ENCODE measurements at regions not wholly inside any gene's neighbourhood (a gene's known extent, or its start where the extent isn't known, plus 50 kb on each side); places are given as distances from the start of the nearest gene placed in this dataset.

GRCh38 chr14:62087191-62087590 lies 325.0 kb downstream of the SNAPC1 start:
- no peak for DNase-seq (ENCODE audit: low read depth)

GRCh38 chr14:62093736-62094135 lies 331.5 kb downstream of the SNAPC1 start:
- DNase-seq (ENCODE audit: low read depth) = no peak

GRCh38 chr14:62097072-62097471 lies 334.9 kb downstream of the SNAPC1 start:
- no peak for DNase-seq (ENCODE audit: low read depth)

GRCh38 chr14:62097824-62098223 lies 335.6 kb downstream of the SNAPC1 start:
- DNase-seq (ENCODE audit: low read depth) = no peak

GRCh38 chr14:62098357-62098756 lies 336.1 kb downstream of the SNAPC1 start:
- no peak for DNase-seq (ENCODE audit: low read depth)

DNA sequence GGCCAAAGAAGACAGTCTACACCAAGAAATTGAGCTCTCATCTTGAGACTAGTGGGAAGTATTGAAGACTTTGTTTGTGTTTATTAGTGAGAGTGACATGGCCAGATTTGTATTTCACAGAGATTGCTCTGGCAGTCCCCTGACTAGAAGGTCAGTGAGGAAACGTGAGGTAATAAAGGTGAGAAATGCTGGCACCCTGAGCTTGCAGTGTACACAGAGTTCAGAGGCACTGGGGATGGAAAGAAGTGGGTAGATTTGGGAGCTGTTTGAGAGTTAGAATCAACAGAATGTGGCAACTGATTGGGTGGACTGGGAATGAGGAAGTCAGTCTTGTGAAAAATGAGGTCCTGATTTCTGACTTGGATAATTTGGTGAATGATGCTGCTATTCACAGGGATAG lies 336.9 kb downstream of the SNAPC1 start:
- no peak for DNase-seq (ENCODE audit: low read depth)

DNA sequence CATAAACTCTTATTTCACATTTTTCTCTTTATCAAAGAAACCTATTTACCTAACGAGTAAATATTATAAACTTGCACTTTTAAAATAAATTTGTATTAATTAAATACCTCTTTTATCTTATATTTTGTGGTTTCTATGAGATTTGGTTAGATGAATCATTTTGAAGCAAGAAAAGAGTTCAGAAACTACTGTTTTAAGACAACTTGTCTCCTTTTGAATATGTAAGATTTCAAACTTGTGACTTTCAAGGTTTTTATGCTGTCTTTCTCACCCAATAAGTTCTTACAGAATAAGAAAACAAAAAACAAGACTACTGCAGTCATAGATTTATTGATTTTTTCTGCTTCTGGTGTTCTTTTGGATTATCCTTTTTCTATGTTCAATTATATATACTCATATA lies 339.0 kb downstream of the SNAPC1 start:
- no peak for DNase-seq (ENCODE audit: low read depth)

DNA sequence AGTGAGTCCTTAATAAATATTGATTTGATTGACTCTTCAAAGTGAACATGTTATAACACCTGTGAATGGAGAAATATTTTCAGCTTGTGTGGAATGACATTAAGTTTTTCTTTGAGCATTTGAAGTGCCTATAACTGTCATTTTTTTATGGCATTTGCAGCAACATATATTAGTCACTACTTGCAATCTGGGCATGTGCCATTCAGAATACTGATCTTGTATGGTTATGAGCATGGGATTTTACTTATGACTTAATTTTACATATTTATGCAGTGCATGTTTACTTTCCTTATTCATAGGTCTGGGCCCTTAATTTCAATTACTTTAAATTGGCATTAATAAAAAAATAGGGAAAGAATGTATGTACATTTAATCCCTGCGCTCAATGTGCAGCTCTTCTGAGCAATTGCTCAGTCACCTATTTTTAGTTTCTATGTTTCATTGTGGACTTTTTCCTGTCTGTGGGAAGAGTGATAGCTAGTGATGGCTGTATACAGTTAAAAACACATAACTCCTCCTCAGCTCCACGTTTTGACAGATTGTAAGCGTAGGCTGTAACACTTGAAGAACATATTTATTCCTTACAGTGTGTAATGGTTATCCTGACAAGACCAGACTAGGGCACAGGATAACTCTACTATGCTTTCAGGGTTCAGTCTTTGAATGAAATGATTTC lies 339.6 kb downstream of the SNAPC1 start:
- no peak for DNase-seq (ENCODE audit: low read depth)

GRCh38 chr14:62102349-62102725 lies 340.1 kb downstream of the SNAPC1 start:
- DNase-seq (ENCODE audit: low read depth) = no peak

DNA sequence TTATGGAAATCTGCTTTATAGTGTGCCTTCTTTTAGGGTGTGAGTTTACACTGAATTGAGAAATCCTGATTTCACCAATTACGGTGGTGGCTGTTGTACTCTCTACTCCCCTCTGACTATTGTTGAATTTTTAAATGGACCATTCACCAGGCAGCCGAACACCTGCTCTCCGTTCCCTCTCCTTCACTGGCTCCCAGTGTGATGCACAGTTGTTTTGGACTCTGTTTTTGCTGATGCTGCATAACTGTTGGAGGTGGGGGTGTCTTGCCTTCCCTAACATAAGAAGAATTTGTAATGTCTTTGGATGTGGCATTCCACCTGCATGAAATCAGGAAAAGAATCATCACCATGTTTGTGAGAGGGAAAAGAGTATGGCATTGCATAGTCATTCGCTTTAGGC lies 341.2 kb downstream of the SNAPC1 start:
- no peak for DNase-seq (ENCODE audit: low read depth)

GRCh38 chr14:62110941-62111340 lies 348.7 kb downstream of the SNAPC1 start:
- no peak for DNase-seq (ENCODE audit: low read depth)

GRCh38 chr14:62117010-62117750 lies 355.0 kb downstream of the SNAPC1 start:
- DNase-seq (ENCODE audit: low read depth) = peak; percentile 62

- no peak for DNase-seq (ENCODE audit: low read depth)
Observed at GRCh38 chr14:62117751-62118105, 355.5 kb downstream of the SNAPC1 start.

GRCh38 chr14:62118461-62118860 lies 356.2 kb downstream of the SNAPC1 start:
- no peak for DNase-seq (ENCODE audit: low read depth)

DNA sequence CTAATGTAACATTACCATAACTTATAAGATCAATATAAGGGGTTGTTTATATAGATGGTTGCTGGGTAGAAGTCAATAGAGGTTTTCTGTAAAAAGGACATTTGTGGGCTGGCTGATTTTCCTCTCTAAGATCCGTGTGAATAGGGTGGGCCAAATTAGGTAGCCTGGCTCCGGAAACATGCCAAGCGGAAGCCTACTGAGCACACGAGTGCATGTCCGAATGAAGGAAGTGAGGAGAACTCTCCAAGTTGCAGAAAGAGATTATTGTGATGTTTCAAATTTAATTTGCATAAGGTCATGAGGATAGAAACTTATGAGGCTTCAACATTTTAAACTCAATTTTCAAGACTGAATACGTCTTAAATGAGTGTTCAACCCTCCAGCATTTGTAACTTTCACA lies 356.7 kb downstream of the SNAPC1 start:
- DNase-seq (ENCODE audit: low read depth) = no peak

GRCh38 chr14:62123961-62124360 lies 361.7 kb downstream of the SNAPC1 start:
- no peak for DNase-seq (ENCODE audit: low read depth)

GRCh38 chr14:62125793-62126192 lies 363.6 kb downstream of the SNAPC1 start:
- DNase-seq (ENCODE audit: low read depth) = no peak

GRCh38 chr14:62126879-62127478 lies 364.8 kb downstream of the SNAPC1 start:
- no peak for DNase-seq (ENCODE audit: low read depth)

DNA sequence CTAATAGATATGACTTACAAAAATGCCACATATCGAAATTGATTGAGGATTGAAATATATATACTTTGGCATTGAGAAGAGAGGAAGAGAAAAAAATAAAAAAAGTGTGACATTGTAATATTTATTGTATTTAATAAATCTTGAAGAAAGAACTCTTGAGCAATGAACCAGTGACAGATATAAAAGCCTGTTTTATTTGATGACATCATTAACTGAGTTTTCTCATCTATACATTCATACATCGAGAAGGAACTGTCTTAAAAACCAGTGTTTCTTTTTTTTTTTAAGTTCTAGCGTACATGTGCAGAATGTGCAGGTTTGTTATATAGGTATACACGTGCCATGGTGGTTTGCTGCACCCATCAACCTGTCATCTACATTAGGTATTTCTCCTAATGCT lies 368.2 kb downstream of the SNAPC1 start:
- no peak for DNase-seq (ENCODE audit: low read depth)

- no peak for DNase-seq (ENCODE audit: low read depth)
Observed at GRCh38 chr14:62133776-62134550, 371.7 kb downstream of the SNAPC1 start.

DNA sequence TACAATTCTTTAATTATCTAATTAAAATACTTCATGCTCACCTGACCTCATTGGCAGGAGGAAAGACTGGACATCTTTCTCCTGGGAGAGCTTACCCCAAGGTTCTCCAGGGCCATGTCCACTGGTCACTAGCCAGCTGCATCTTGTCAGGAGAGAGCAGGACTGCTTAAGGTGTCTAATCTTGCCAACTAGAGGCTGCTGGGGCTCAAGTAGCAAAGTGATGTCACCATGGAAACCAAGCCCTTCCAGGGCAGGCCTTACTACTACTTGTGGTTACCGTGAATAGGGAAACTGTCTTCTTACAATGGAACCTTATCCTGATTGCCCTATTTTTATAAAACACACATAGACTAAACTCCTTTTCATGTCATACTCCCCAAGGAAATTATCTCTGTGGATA lies 376.4 kb downstream of the SNAPC1 start:
- DNase-seq (ENCODE audit: low read depth) = no peak

DNA sequence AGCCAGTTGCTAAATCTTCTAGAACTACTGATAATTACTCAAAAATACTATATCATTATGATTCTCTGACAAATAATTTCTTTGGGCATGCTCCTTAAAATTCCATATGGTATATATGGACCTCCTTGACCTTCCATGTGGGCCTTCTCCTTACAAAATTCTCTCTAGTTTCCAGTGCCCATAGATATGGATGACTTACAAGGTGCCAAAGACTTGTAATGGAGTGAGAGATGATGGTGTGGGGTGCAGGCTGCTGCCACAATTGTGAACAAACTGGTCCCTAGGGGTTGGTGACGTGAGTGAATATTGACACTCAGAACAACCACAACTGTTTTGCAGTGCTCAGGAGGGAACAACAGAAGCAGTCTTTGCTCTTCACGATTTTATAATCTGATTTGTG lies 378.9 kb downstream of the SNAPC1 start:
- no peak for DNase-seq (ENCODE audit: low read depth)

DNA sequence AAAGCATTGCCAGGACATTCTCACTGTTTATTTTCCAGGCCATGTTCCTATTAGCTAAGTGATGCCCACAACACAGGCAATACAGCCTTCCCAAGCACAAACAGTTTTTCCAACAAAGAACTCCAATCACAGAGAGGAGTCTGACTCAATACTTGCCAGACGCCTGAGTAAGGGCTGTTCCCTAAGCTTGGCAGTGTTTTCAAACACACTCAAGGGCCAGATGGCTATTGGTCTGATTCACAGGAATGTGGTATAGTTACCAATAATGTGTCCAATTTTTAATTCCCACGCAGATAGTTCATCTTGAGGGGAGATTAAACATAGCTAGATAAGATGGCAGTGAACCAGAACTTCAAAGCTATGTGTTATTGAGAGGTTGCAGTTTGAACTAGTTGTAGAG lies 381.0 kb downstream of the SNAPC1 start:
- DNase-seq (ENCODE audit: low read depth) = no peak
